Caco-2 (cell line): ENCODE measurements at regions not wholly inside any gene's neighbourhood (a gene's known extent, or its start where the extent isn't known, plus 50 kb on each side); places are given as distances from the start of the nearest gene placed in this dataset.

ENCODE experiments used
- BruUV-seq: library from RNA; stranded (reverse); fragments of 400-500 nt; replicated peaks from 2 replicates; lab custom pipeline; 2021; lab: Mats Ljungman, UMichigan
- CTCF ChIA-PET: fragments of 300-600 bp; sonication (Branson Sonifier 250); formaldehyde crosslinking; loops from one replicate; lab custom pipeline; 2022; ENCODE audit warnings: antibody characterized with exemption; lab: Charles Lee
- POLR2A ChIA-PET: fragments of 300-600 bp; sonication (Branson Sonifier 250); formaldehyde crosslinking; loops from one replicate; lab custom pipeline; 2022; ENCODE audit warnings: antibody characterized with exemption; lab: Charles Lee
- DNase-seq, 2 experiments: peaks; one replicate each; pipeline versions ENCODE4 v3.0.0 to v3.0.0-alpha.2; 2020 to 2022
- H3K27me3 ChIP-seq: replicated peaks from 2 replicates; pipeline ENCODE4 v1.6.0; 2011; ENCODE audit warnings: low read length; ENCODE audit not compliant: control insufficient read depth, insufficient read depth
- H3K36me3 ChIP-seq: 2 replicates; pipeline ENCODE4 v1.5.1; 2011; ENCODE audit warnings: low read length; ENCODE audit not compliant: control insufficient read depth, insufficient read depth
- H3K4me1 ChIP-seq: fragments of 250-450 bp; sonication (Bioruptor Pico); 2 replicates; pipeline ENCODE4 v1.5.1; 2020; ENCODE audit warnings: mild to moderate bottlenecking
- H3K4me3 ChIP-seq: 2 replicates; pipeline ENCODE4 v1.5.1; 2011; ENCODE audit warnings: low read depth, mild to moderate bottlenecking, control low read depth, low read length
- H3K9me3 ChIP-seq: fragments of 250-450 bp; sonication (Bioruptor Pico); 2 replicates; pipeline ENCODE4 v1.5.1; 2020; ENCODE audit warnings: mild to moderate bottlenecking, moderate library complexity
- H3K27ac Mint-ChIP-seq: one replicate; pipeline ENCODE4 v1.8.0; 2022; ENCODE audit warnings: mixed read lengths; ENCODE audit not compliant: unreplicated experiment
- H3K27me3 Mint-ChIP-seq: one replicate; pipeline ENCODE4 v1.8.0; 2022; ENCODE audit warnings: mixed read lengths; ENCODE audit not compliant: insufficient read depth, unreplicated experiment
- H3K36me3 Mint-ChIP-seq: one replicate; pipeline ENCODE4 v1.8.0; 2022; ENCODE audit warnings: mild to moderate bottlenecking, mixed read lengths; ENCODE audit not compliant: insufficient read depth, unreplicated experiment
- H3K4me1 Mint-ChIP-seq: one replicate; pipeline ENCODE4 v1.8.0; 2022; ENCODE audit warnings: low read depth, mixed read lengths; ENCODE audit not compliant: unreplicated experiment
- H3K4me3 Mint-ChIP-seq: one replicate; pipeline ENCODE4 v1.8.0; 2022; ENCODE audit warnings: mild to moderate bottlenecking, moderate library complexity, mixed read lengths; ENCODE audit not compliant: unreplicated experiment
- H3K9me3 Mint-ChIP-seq: one replicate; pipeline ENCODE4 v1.8.0; 2022; ENCODE audit warnings: mixed read lengths; ENCODE audit not compliant: unreplicated experiment
- CTCF ChIP-seq, 2 experiments: fragments of 200-600 bp in 1 of 2; IDR thresholded peaks; 1 replicate in 1 of 2; 2 replicates in 1 of 2; pipeline versions ENCODE4 v1.5.1 to v1.8.0; 2011 to 2022; ENCODE audit warnings: antibody characterized with exemption in 1 of 2, control low read depth in 1 of 2, inconsistent platforms in 1 of 2, low read depth in 1 of 2, low read length in 1 of 2, mild to moderate bottlenecking in 1 of 2, moderate library complexity in 1 of 2; ENCODE audit not compliant: insufficient read depth in 1 of 2, severe bottlenecking in 1 of 2, unreplicated experiment in 1 of 2
- intact Hi-C: fragments of 100-400 bp; cut with micrococcal nuclease; formaldehyde crosslinking; loops from one replicate; pipeline ENCODE4 v1.10.0; 2022; ENCODE audit not compliant: unreplicated experiment

DNA sequence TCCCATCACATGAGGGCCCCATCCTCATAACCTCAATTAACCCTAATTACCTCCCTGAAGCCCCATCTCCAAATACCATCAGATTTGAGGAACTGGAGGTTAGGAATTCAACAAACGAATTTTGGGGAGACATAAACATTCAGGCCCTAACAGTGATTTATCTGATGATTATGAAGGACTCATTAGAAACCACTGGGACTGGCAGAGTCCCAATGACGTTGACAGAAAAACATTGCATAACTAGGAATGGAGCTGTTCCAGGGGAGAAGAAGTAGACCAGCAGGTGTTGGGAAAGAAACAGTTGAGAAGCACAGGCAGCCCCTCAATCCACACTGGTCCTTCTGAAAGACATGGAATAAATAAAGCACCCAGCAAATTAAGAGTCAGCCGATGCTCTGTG, 282.0 kb downstream of the MAP2K4 start:
- Mint-ChIP-seq H3K9me3 (no peaks in the 10 kb centered on the region), H3K36me3 (no peaks in the 10 kb centered on the region), H3K4me1 (no peaks in the 10 kb centered on the region), H3K27ac (no peak overlapping the region), H3K27me3 (no peaks in the 10 kb centered on the region), H3K4me3 (no peak overlapping the region)
- H3K4me1 ChIP-seq: no peaks in the 10 kb centered on the region
- H3K4me3 ChIP-seq: no peak overlapping the region
- ChIA-PET CTCF (no interaction called here), POLR2A (no interaction called here)
- no peaks in the 10 kb centered on the region for H3K9me3 ChIP-seq
- no peaks in the 10 kb centered on the region for H3K27me3 ChIP-seq
- DNase-seq: no peak
- H3K36me3 ChIP-seq: no peaks in the 10 kb centered on the region
- BruUV-seq: no TSS peak
- intact Hi-C loops: no loop called here
- no peak for TF ChIP-seq CTCF (IDR thresholded peaks at IDR 0.05; ENCODE audit: insufficient read depth in 1 of 2, low read depth in 1 of 2, low read length in 1 of 2, severe bottlenecking in 1 of 2, unreplicated experiment in 1 of 2)

DNA sequence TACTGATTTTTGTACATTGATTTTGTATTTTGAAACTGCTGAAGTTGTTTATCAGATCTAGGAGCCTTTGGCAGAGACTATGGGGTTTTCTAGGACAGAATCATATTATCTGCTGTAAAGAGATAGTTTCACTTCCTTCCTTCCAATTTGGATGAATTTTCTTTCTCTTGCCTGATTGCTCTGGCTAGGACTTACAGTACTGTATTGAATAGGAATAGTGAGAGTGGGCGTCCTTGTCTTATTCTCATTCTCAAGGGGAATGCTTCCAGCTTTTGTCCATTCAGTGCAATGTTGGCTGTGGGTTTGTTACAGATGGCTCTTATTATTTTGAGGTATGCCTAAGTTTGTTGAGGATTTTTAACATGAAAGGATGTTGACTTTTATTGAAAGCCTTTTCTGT, 290.1 kb downstream of the MAP2K4 start:
- H3K4me3 Mint-ChIP-seq: no peak overlapping the region
- DNase-seq: no peak
- Histone ChIP-seq H3K4me3 (no peak overlapping the region), H3K36me3 (no peaks in the 10 kb centered on the region), H3K9me3 (no peaks in the 10 kb centered on the region), H3K4me1 (no peaks in the 10 kb centered on the region), H3K27me3 (no peaks in the 10 kb centered on the region)
- ChIA-PET POLR2A (no interaction called here), CTCF (no interaction called here)
- BruUV-seq: no TSS peak
- no peaks in the 10 kb centered on the region for H3K36me3 Mint-ChIP-seq
- H3K9me3 Mint-ChIP-seq: no peaks in the 10 kb centered on the region
- no peaks in the 10 kb centered on the region for H3K4me1 Mint-ChIP-seq
- H3K27me3 Mint-ChIP-seq: no peaks in the 10 kb centered on the region
- no peak for TF ChIP-seq CTCF (IDR thresholded peaks at IDR 0.05; ENCODE audit: insufficient read depth in 1 of 2, low read depth in 1 of 2, low read length in 1 of 2, severe bottlenecking in 1 of 2, unreplicated experiment in 1 of 2)
- intact Hi-C loops: no loop called here
- H3K27ac Mint-ChIP-seq: no peak overlapping the region

- Histone ChIP-seq H3K36me3 (no peaks in the 10 kb centered on the region), H3K9me3 (no peaks in the 10 kb centered on the region), H3K27me3 (no peaks in the 10 kb centered on the region), H3K4me1 (no peaks in the 10 kb centered on the region), H3K4me3 (no peak overlapping the region)
- H3K36me3 Mint-ChIP-seq: no peaks in the 10 kb centered on the region
- ChIA-PET CTCF (no interaction called here), POLR2A (no interaction called here)
- no peak overlapping the region for H3K27ac Mint-ChIP-seq
- TF ChIP-seq CTCF (IDR thresholded peaks at IDR 0.05; ENCODE audit: insufficient read depth in 1 of 2, low read depth in 1 of 2, low read length in 1 of 2, severe bottlenecking in 1 of 2, unreplicated experiment in 1 of 2): no peak
- BruUV-seq: no TSS peak
- DNase-seq: no peak
- H3K27me3 Mint-ChIP-seq: no peaks in the 10 kb centered on the region
- no peak overlapping the region for H3K4me3 Mint-ChIP-seq
- H3K9me3 Mint-ChIP-seq: no peaks in the 10 kb centered on the region
- H3K4me1 Mint-ChIP-seq: no peaks in the 10 kb centered on the region
- intact Hi-C loops: no loop called here
Measured at GRCh38 chr17:12312692-12313091, 292.0 kb downstream of the MAP2K4 start.
